GM23338 (cell line): ENCODE measurements at regions not wholly inside any gene's neighbourhood (a gene's known extent, or its start where the extent isn't known, plus 50 kb on each side); places are given as distances from the start of the nearest gene placed in this dataset.

Source experiments
- ATAC-seq: fragments of 200-7000 bp; cut with Tn5 transposase; 3 replicates; pipeline ENCODE4 v1.9.1; 2020
- DNase-seq: peaks from one replicate; pipeline ENCODE4 v3.0.0-alpha.2; 2015; ENCODE audit warnings: low spot score
- H2AFZ ChIP-seq: fragments of 200-600 bp; sonication (generic); 2 replicates; pipeline ENCODE4 v1.8.0; 2016; ENCODE audit warnings: antibody characterized with exemption, mild to moderate bottlenecking, moderate library complexity
- H3F3A ChIP-seq: fragments of 200-600 bp; sonication (generic); replicated peaks from 2 replicates; pipeline ENCODE4 v1.8.0; 2017; ENCODE audit warnings: antibody characterized with exemption, mixed run types, low read depth
- H3K27ac ChIP-seq: fragments of 200-600 bp; sonication (generic); 2 replicates; pipeline ENCODE4 v1.6.1; 2016; ENCODE audit warnings: low read depth
- H3K27me3 ChIP-seq: fragments of 200-600 bp; sonication (generic); 2 replicates; pipeline ENCODE4 v1.8.0; 2016; ENCODE audit warnings: mild to moderate bottlenecking, mixed run types, moderate library complexity; ENCODE audit not compliant: insufficient read depth
- H3K36me3 ChIP-seq: fragments of 200-600 bp; sonication (generic); 2 replicates; pipeline ENCODE4 v1.8.0; 2016; ENCODE audit warnings: mild to moderate bottlenecking; ENCODE audit not compliant: insufficient read depth
- H3K4me1 ChIP-seq: fragments of 200-600 bp; sonication (generic); 2 replicates; pipeline ENCODE4 v1.8.0; 2016; ENCODE audit warnings: mild to moderate bottlenecking, moderate library complexity; ENCODE audit not compliant: insufficient read depth
- H3K4me2 ChIP-seq: fragments of 200-600 bp; sonication (generic); 2 replicates; pipeline ENCODE4 v1.7.1; 2017; ENCODE audit warnings: mixed run types
- H3K4me3 ChIP-seq: fragments of 200-600 bp; sonication (generic); 2 replicates; pipeline ENCODE4 v1.6.1; 2016; ENCODE audit warnings: mixed run types
- H3K79me2 ChIP-seq: fragments of 200-600 bp; sonication (generic); replicated peaks from 2 replicates; pipeline ENCODE4 v1.8.0; 2017; ENCODE audit warnings: mild to moderate bottlenecking; ENCODE audit not compliant: insufficient read depth
- H3K9me2 ChIP-seq: fragments of 200-600 bp; sonication (generic); 2 replicates; pipeline ENCODE4 v1.8.0; 2017; ENCODE audit not compliant: insufficient read depth
- H4K20me1 ChIP-seq: fragments of 200-600 bp; sonication (generic); replicated peaks from 2 replicates; pipeline ENCODE4 v1.8.0; 2017; ENCODE audit warnings: mild to moderate bottlenecking; ENCODE audit not compliant: insufficient read depth
- H3K27ac Mint-ChIP-seq: 2 replicates; pipeline ENCODE4 v1.8.0; 2020; ENCODE audit warnings: inconsistent platforms, mild to moderate bottlenecking, moderate library complexity, mixed read lengths
- H3K27me3 Mint-ChIP-seq: 3 replicates; pipeline ENCODE4 v1.8.0; 2022; ENCODE audit warnings: low read depth, mild to moderate bottlenecking, moderate library complexity, mixed read lengths, inconsistent platforms; ENCODE audit not compliant: insufficient read depth, poor library complexity
- H3K36me3 Mint-ChIP-seq: 3 replicates; pipeline ENCODE4 v1.8.0; 2021; ENCODE audit warnings: low read depth, mild to moderate bottlenecking, inconsistent platforms, moderate library complexity, mixed read lengths
- H3K4me1 Mint-ChIP-seq: 3 replicates; pipeline ENCODE4 v1.8.0; 2020; ENCODE audit warnings: mild to moderate bottlenecking, inconsistent platforms, mixed read lengths
- H3K4me3 Mint-ChIP-seq: 3 replicates; pipeline ENCODE4 v1.8.0; 2021; ENCODE audit warnings: moderate library complexity, mild to moderate bottlenecking, inconsistent platforms, mixed read lengths
- H3K9me3 Mint-ChIP-seq: 3 replicates; pipeline ENCODE4 v1.8.0; 2020; ENCODE audit warnings: moderate library complexity, mild to moderate bottlenecking, inconsistent platforms, mixed read lengths
- CREB1 ChIP-seq: fragments of 250-450 bp; sonication (Bioruptor Pico); IDR thresholded peaks from 2 replicates; pipeline ENCODE4 v1.5.0; 2020; ENCODE audit warnings: low read depth, mild to moderate bottlenecking, moderate library complexity
- EZH2 ChIP-seq: fragments of 200-600 bp; sonication (generic); IDR thresholded peaks from one replicate; pipeline ENCODE4 v1.8.0; 2017; ENCODE audit warnings: antibody characterized with exemption, mild to moderate bottlenecking, low read depth; ENCODE audit not compliant: unreplicated experiment
- EZH2phosphoT487 ChIP-seq: fragments of 200-600 bp; sonication (generic); IDR thresholded peaks from one replicate; pipeline ENCODE4 v1.8.1; 2018; ENCODE audit warnings: antibody characterized with exemption; ENCODE audit not compliant: unreplicated experiment
- JUNB ChIP-seq: IDR thresholded peaks from one replicate; pipeline ENCODE4 v1.6.1; 2016; ENCODE audit warnings: antibody characterized with exemption; ENCODE audit not compliant: unreplicated experiment
- NANOG ChIP-seq: IDR thresholded peaks from 2 replicates; pipeline ENCODE4 v1.6.1; 2016; ENCODE audit warnings: antibody characterized with exemption, borderline replicate concordance
- POLR2AphosphoS5 ChIP-seq: IDR thresholded peaks from 2 replicates; pipeline ENCODE4 v1.6.1; 2016; ENCODE audit warnings: antibody characterized with exemption, low read depth
- STAT1 ChIP-seq: IDR thresholded peaks from one replicate; pipeline ENCODE4 v1.6.1; 2016; ENCODE audit warnings: antibody characterized with exemption; ENCODE audit not compliant: unreplicated experiment
- ZNF114 ChIP-seq: fragments of 250-450 bp; sonication (Bioruptor Pico); IDR thresholded peaks from 2 replicates; pipeline ENCODE4 v1.5.0; 2020; ENCODE audit warnings: mild to moderate bottlenecking, moderate library complexity
- ZNF331 ChIP-seq: fragments of 250-450 bp; sonication (Bioruptor Pico); IDR thresholded peaks from 2 replicates; pipeline ENCODE4 v1.5.0; 2020; ENCODE audit warnings: low read depth, mild to moderate bottlenecking, moderate library complexity
- TF ChIP-seq, protein P1 (sequence below): IDR thresholded peaks from 2 replicates; pipeline ENCODE4 v1.6.1; 2016; ENCODE audit warnings: antibody characterized with exemption
- TF ChIP-seq, protein P2 (sequence below): IDR thresholded peaks from one replicate; pipeline ENCODE4 v1.6.1; 2018; ENCODE audit warnings: antibody characterized with exemption; ENCODE audit not compliant: unreplicated experiment
- TF ChIP-seq, protein P3 (sequence below): fragments of 250-450 bp; sonication (Bioruptor Pico); IDR thresholded peaks from 2 replicates; pipeline ENCODE4 v1.5.0; 2020; ENCODE audit warnings: mild to moderate bottlenecking, moderate library complexity
- TF ChIP-seq, protein P4 (sequence below), 2 experiments: fragments of 200-600 bp in 1 of 2; sonication (generic) in 1 of 2; conservative IDR thresholded peaks; 2 replicates each; pipeline versions ENCODE4 v1.5.1 to v1.6.1; 2016 to 2017; ENCODE audit warnings: antibody characterized with exemption in 2 of 2, low read depth in 2 of 2, mild to moderate bottlenecking in 2 of 2, moderate library complexity in 1 of 2

DNA sequence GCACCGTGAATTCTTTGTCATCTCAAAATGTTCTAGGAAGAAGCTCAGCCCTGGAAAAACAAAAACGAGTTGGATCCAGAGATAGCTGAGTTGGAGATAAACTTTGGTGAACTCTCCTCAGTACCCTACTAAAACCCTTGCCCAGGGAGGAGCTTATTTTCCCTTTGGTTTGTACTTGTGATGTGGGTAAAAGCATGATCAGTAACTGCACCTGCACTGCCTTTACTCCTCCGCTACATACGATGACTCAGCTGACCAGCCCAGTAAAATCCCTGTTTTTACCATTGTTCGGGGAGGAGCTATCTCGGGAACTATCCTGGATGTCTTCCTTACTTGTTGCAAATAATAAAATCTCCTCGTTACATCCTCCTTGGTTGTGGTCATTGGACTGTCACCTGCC is 359.3 kb downstream of the SH2D4B start:
- no peak overlapping the region for H3K27ac ChIP-seq
- Mint-ChIP-seq H3K4me3 (no peak overlapping the region), H3K27ac (no peak overlapping the region), H3K27me3 (peaks cover 55% of the 10 kb centered on the region), H3K4me1 (peaks cover 67% of the 10 kb centered on the region), H3K9me3 (no peaks in the 10 kb centered on the region), H3K36me3 (no peaks in the 10 kb centered on the region)
- peaks cover 50% of the 10 kb centered on the region for H3K27me3 ChIP-seq
- DNase-seq: no peak
- TF ChIP-seq EZH2 (no peak), EZH2phosphoT487 (no peak), JUNB (no peak), NANOG (no peak), ZNF331 (CRISPR knock-in tag) (no peak), POLR2AphosphoS5 (no peak), STAT1 (no peak), ZNF114 (CRISPR knock-in tag) (no peak), CREB1 (CRISPR knock-in tag) (no peak)
- TF ChIP-seq, protein P1, sequence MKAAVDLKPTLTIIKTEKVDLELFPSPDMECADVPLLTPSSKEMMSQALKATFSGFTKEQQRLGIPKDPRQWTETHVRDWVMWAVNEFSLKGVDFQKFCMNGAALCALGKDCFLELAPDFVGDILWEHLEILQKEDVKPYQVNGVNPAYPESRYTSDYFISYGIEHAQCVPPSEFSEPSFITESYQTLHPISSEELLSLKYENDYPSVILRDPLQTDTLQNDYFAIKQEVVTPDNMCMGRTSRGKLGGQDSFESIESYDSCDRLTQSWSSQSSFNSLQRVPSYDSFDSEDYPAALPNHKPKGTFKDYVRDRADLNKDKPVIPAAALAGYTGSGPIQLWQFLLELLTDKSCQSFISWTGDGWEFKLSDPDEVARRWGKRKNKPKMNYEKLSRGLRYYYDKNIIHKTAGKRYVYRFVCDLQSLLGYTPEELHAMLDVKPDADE: no peak
- TF ChIP-seq, protein P2, sequence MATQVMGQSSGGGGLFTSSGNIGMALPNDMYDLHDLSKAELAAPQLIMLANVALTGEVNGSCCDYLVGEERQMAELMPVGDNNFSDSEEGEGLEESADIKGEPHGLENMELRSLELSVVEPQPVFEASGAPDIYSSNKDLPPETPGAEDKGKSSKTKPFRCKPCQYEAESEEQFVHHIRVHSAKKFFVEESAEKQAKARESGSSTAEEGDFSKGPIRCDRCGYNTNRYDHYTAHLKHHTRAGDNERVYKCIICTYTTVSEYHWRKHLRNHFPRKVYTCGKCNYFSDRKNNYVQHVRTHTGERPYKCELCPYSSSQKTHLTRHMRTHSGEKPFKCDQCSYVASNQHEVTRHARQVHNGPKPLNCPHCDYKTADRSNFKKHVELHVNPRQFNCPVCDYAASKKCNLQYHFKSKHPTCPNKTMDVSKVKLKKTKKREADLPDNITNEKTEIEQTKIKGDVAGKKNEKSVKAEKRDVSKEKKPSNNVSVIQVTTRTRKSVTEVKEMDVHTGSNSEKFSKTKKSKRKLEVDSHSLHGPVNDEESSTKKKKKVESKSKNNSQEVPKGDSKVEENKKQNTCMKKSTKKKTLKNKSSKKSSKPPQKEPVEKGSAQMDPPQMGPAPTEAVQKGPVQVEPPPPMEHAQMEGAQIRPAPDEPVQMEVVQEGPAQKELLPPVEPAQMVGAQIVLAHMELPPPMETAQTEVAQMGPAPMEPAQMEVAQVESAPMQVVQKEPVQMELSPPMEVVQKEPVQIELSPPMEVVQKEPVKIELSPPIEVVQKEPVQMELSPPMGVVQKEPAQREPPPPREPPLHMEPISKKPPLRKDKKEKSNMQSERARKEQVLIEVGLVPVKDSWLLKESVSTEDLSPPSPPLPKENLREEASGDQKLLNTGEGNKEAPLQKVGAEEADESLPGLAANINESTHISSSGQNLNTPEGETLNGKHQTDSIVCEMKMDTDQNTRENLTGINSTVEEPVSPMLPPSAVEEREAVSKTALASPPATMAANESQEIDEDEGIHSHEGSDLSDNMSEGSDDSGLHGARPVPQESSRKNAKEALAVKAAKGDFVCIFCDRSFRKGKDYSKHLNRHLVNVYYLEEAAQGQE: no peak
- TF ChIP-seq, protein P3, sequence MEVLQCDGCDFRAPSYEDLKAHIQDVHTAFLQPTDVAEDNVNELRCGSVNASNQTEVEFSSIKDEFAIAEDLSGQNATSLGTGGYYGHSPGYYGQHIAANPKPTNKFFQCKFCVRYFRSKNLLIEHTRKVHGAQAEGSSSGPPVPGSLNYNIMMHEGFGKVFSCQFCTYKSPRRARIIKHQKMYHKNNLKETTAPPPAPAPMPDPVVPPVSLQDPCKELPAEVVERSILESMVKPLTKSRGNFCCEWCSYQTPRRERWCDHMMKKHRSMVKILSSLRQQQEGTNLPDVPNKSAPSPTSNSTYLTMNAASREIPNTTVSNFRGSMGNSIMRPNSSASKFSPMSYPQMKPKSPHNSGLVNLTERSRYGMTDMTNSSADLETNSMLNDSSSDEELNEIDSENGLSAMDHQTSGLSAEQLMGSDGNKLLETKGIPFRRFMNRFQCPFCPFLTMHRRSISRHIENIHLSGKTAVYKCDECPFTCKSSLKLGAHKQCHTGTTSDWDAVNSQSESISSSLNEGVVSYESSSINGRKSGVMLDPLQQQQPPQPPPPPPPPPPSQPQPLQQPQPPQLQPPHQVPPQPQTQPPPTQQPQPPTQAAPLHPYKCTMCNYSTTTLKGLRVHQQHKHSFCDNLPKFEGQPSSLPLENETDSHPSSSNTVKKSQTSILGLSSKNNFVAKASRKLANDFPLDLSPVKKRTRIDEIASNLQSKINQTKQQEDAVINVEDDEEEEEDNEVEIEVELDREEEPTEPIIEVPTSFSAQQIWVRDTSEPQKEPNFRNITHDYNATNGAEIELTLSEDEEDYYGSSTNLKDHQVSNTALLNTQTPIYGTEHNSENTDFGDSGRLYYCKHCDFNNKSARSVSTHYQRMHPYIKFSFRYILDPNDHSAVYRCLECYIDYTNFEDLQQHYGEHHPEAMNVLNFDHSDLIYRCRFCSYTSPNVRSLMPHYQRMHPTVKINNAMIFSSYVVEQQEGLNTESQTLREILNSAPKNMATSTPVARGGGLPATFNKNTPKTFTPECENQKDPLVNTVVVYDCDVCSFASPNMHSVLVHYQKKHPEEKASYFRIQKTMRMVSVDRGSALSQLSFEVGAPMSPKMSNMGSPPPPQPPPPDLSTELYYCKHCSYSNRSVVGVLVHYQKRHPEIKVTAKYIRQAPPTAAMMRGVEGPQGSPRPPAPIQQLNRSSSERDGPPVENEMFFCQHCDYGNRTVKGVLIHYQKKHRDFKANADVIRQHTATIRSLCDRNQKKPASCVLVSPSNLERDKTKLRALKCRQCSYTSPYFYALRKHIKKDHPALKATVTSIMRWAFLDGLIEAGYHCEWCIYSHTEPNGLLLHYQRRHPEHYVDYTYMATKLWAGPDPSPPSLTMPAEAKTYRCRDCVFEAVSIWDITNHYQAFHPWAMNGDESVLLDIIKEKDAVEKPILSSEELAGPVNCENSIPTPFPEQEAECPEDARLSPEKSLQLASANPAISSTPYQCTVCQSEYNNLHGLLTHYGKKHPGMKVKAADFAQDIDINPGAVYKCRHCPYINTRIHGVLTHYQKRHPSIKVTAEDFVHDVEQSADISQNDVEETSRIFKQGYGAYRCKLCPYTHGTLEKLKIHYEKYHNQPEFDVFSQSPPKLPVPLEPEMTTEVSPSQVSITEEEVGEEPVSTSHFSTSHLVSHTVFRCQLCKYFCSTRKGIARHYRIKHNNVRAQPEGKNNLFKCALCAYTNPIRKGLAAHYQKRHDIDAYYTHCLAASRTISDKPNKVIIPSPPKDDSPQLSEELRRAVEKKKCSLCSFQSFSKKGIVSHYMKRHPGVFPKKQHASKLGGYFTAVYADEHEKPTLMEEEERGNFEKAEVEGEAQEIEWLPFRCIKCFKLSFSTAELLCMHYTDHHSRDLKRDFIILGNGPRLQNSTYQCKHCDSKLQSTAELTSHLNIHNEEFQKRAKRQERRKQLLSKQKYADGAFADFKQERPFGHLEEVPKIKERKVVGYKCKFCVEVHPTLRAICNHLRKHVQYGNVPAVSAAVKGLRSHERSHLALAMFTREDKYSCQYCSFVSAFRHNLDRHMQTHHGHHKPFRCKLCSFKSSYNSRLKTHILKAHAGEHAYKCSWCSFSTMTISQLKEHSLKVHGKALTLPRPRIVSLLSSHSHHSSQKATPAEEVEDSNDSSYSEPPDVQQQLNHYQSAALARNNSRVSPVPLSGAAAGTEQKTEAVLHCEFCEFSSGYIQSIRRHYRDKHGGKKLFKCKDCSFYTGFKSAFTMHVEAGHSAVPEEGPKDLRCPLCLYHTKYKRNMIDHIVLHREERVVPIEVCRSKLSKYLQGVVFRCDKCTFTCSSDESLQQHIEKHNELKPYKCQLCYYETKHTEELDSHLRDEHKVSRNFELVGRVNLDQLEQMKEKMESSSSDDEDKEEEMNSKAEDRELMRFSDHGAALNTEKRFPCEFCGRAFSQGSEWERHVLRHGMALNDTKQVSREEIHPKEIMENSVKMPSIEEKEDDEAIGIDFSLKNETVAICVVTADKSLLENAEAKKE: no peak
- TF ChIP-seq, protein P4, sequence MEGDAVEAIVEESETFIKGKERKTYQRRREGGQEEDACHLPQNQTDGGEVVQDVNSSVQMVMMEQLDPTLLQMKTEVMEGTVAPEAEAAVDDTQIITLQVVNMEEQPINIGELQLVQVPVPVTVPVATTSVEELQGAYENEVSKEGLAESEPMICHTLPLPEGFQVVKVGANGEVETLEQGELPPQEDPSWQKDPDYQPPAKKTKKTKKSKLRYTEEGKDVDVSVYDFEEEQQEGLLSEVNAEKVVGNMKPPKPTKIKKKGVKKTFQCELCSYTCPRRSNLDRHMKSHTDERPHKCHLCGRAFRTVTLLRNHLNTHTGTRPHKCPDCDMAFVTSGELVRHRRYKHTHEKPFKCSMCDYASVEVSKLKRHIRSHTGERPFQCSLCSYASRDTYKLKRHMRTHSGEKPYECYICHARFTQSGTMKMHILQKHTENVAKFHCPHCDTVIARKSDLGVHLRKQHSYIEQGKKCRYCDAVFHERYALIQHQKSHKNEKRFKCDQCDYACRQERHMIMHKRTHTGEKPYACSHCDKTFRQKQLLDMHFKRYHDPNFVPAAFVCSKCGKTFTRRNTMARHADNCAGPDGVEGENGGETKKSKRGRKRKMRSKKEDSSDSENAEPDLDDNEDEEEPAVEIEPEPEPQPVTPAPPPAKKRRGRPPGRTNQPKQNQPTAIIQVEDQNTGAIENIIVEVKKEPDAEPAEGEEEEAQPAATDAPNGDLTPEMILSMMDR (conservative IDR thresholded peaks at IDR 0.05; ENCODE audit: low read depth in 2 of 2): no peak
- no peaks in the 10 kb centered on the region for H3F3A ChIP-seq
- no peaks in the 10 kb centered on the region for H3K9me2 ChIP-seq
- no peaks in the 10 kb centered on the region for H3K36me3 ChIP-seq
- peaks cover 55% of the 10 kb centered on the region for H3K4me1 ChIP-seq
- no peak for ATAC-seq
- H3K4me3 ChIP-seq: no peak overlapping the region
- H3K4me2 ChIP-seq: no peak overlapping the region
- H3K79me2 ChIP-seq: no peaks in the 10 kb centered on the region
- no peak overlapping the region for H2AFZ ChIP-seq
- H4K20me1 ChIP-seq: no peaks in the 10 kb centered on the region
